ENCODE measurements at regions not wholly inside any gene's neighbourhood (a gene's known extent, or its start where the extent isn't known, plus 50 kb on each side); places are given as distances from the start of the nearest gene placed in this dataset.

GRCh38 chr17:74019271-74019670, 184.2 kb upstream of the RPL38 start:
- no peak overlapping the region for H3K27ac Mint-ChIP-seq
- H3K36me3 Mint-ChIP-seq, result no peaks in the 10 kb centered on the region
- no peaks in the 10 kb centered on the region for H3K4me1 Mint-ChIP-seq
- ChIA-PET POLR2A (no interaction called here), CTCF (no interaction called here)
- H3K27me3 Mint-ChIP-seq (ENCODE audit: low read depth), result no peaks in the 10 kb centered on the region; the same call in 1 of the 2 replicates
- no peaks in the 10 kb centered on the region for H3K9me3 Mint-ChIP-seq
- ATAC-seq (no peak), DNase-seq (ENCODE audit: low spot score) (no peak)
- no peak overlapping the region for H3K4me3 Mint-ChIP-seq
- TF ChIP-seq NFE2L1 (CRISPR knock-in tag; IDR thresholded peaks at IDR 0.05) (no peak), MLX (CRISPR knock-in tag; IDR thresholded peaks at IDR 0.05) (no peak), MYBL2 (CRISPR knock-in tag; IDR thresholded peaks at IDR 0.05) (no peak), CTCF (IDR thresholded peaks at IDR 0.05) (no peak), ATF3 (CRISPR knock-in tag; conservative IDR thresholded peaks at IDR 0.05) (no peak), SMAD4 (CRISPR knock-in tag; IDR thresholded peaks at IDR 0.05) (no peak), ZNF281 (CRISPR knock-in tag; IDR thresholded peaks at IDR 0.05) (no peak), ELF4 (CRISPR knock-in tag; IDR thresholded peaks at IDR 0.05; ENCODE audit: low read depth) (no peak), ZNF317 (CRISPR knock-in tag; IDR thresholded peaks at IDR 0.05; ENCODE audit: borderline replicate concordance, low read depth) (no peak), CDX4 (CRISPR knock-in tag; IDR thresholded peaks at IDR 0.05; ENCODE audit: borderline replicate concordance) (no peak), E2F5 (CRISPR knock-in tag; IDR thresholded peaks at IDR 0.05) (no peak), NR1H2 (CRISPR knock-in tag; IDR thresholded peaks at IDR 0.05) (no peak)

- TF ChIP-seq NFYB (CRISPR knock-in tag; conservative IDR thresholded peaks at IDR 0.05; ENCODE audit: low read depth) (no peak), HMGXB4 (CRISPR knock-in tag; IDR thresholded peaks at IDR 0.05) (no peak), ZBTB43 (CRISPR knock-in tag; IDR thresholded peaks at IDR 0.05) (no peak), AFF4 (CRISPR knock-in tag; IDR thresholded peaks at IDR 0.05; ENCODE audit: borderline replicate concordance) (no peak), ATF3 (CRISPR knock-in tag; conservative IDR thresholded peaks at IDR 0.05) (no peak), TCF7 (CRISPR knock-in tag; IDR thresholded peaks at IDR 0.05; ENCODE audit: low read depth) (no peak), RELA (CRISPR knock-in tag; IDR thresholded peaks at IDR 0.05; ENCODE audit: borderline replicate concordance) (no peak), MAX (CRISPR knock-in tag; IDR thresholded peaks at IDR 0.05) (no peak)
- no peak overlapping the region for H3K27ac Mint-ChIP-seq
- ATAC-seq, result no peak
- no peaks in the 10 kb centered on the region for H3K36me3 Mint-ChIP-seq
- H3K4me3 Mint-ChIP-seq, result no peak overlapping the region
- CTCF ChIA-PET, result interaction anchor here (1.5 to 2.0 kb wide), 2 partner anchors 21 to 180 kb away, joined by 5 to 8 read pairs; no protein-coding TSS in a partner anchor
- POLR2A ChIA-PET, result no interaction called here
- peaks cover 5% of the 10 kb centered on the region for H3K4me1 Mint-ChIP-seq
- no peaks in the 10 kb centered on the region; the same call in 1 of the 2 replicates for H3K27me3 Mint-ChIP-seq (ENCODE audit: low read depth)
- no peaks in the 10 kb centered on the region for H3K9me3 Mint-ChIP-seq
- no peak for DNase-seq (ENCODE audit: low spot score)
Observed at GRCh38 chr17:74019860-74020259, 183.6 kb upstream of the RPL38 start.
